ENCODE measurements at regions not wholly inside any gene's neighbourhood (a gene's known extent, or its start where the extent isn't known, plus 50 kb on each side); places are given as distances from the start of the nearest gene placed in this dataset.
"Not testable (repeated sequence)": the region's sequence is repeated elsewhere in the genome, so short reads cannot be mapped to it uniquely, and the experiment has no call there.

GRCh38 chr10:20668985-20669384, 228.1 kb downstream of the NEBL start:
- no peak overlapping the region for H3K4me3 ChIP-seq
- FAIRE-seq (no peak), ATAC-seq (no peak), DNase-seq (no peak)
- no peak overlapping the region for H3K27ac ChIP-seq
- no peaks in the 10 kb centered on the region for H3K9me3 ChIP-seq
- TF ChIP-seq CTCF (IDR thresholded peaks at IDR 0.05), result no peak
- no peaks in the 10 kb centered on the region for H3K27me3 ChIP-seq
- H3K36me3 ChIP-seq, result no peaks in the 10 kb centered on the region
- intact Hi-C loops (cut with DNase I), result no loop called here
- no peaks in the 10 kb centered on the region for H3K4me1 ChIP-seq

DNA sequence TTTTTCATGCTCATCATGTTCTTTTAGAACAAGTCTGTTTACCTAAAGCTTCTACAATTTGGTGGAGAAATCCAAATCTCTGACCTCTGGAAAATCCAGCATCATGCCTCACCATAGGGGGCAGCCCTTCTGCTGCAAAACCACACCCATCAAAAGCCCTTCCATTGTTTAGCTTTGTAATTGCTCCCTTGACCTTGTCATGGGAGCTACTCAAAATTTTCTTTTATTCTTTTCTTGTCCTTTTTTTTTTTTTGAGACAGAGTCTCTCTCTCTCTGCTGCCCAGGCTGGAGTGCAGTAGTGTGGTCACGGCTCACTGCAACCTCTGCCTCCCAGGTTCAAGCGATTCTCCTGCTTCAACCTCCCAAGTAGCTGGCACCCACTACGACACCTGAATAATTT, 234.4 kb downstream of the NEBL start:
- H3K27ac ChIP-seq, result no peak overlapping the region
- DNase-seq (no peak), ATAC-seq (no peak), FAIRE-seq (no peak)
- no peaks in the 10 kb centered on the region for H3K27me3 ChIP-seq
- no peak for TF ChIP-seq CTCF (IDR thresholded peaks at IDR 0.05)
- H3K4me1 ChIP-seq, result no peaks in the 10 kb centered on the region
- intact Hi-C loops (cut with DNase I), result no loop called here
- H3K9me3 ChIP-seq, result no peaks in the 10 kb centered on the region
- WGBS, 2 donors, result 74 to 91% methylated on average over 3 of the region's 3 CpGs
- H3K36me3 ChIP-seq, result no peaks in the 10 kb centered on the region
- H3K4me3 ChIP-seq, result no peak overlapping the region

- Histone ChIP-seq H3K27me3 (no peaks in the 10 kb centered on the region), H3K27ac (no peak overlapping the region), H3K9me3 (no peaks in the 10 kb centered on the region), H3K4me3 (no peak overlapping the region), H3K4me1 (no peaks in the 10 kb centered on the region), H3K36me3 (no peaks in the 10 kb centered on the region)
- TF ChIP-seq CTCF (IDR thresholded peaks at IDR 0.05), result no peak
- FAIRE-seq (no peak), ATAC-seq (no peak), DNase-seq (no peak)
- 43 to 49% methylated on average over 2 of the region's 2 CpGs for WGBS, 2 donors
- intact Hi-C loops (cut with DNase I), result no loop called here
These were observed 237.9 kb downstream of the NEBL start for GRCh38 chr10:20659225-20659624.

DNA sequence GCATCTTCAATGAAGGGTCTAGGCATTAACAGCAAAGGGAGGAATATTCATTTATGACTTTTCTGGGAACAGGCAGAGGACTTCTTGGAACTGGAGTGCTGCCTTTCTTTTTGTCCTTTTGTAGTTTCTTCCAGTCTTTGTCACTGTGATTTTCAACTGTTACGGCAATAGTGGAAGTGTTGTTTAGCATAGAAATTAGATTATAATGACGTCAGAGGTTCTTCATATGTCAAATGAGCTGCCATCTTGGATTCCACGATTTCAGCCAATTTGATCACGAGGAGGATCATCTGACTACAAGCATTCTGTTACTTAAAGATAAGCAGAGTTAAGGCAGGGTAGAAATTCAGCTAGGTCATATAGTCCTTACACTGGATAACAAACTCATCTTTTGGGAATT, 239.0 kb downstream of the NEBL start:
- H3K4me1 ChIP-seq, result no peaks in the 10 kb centered on the region
- H3K27ac ChIP-seq, result no peak overlapping the region
- no peak for FAIRE-seq
- no peak for DNase-seq
- intact Hi-C loops (cut with DNase I), result no loop called here
- no peak for TF ChIP-seq CTCF (IDR thresholded peaks at IDR 0.05)
- 65 to 77% methylated on average over 4 of the region's 4 CpGs for WGBS, 2 donors
- H3K9me3 ChIP-seq, result no peaks in the 10 kb centered on the region
- H3K27me3 ChIP-seq, result no peaks in the 10 kb centered on the region
- H3K36me3 ChIP-seq, result no peaks in the 10 kb centered on the region
- H3K4me3 ChIP-seq, result no peak overlapping the region
- no peak for ATAC-seq

- FAIRE-seq, result no peak
- ATAC-seq, result no peak
- no peaks in the 10 kb centered on the region for H3K9me3 ChIP-seq
- no peak for TF ChIP-seq CTCF (IDR thresholded peaks at IDR 0.05)
- H3K4me3 ChIP-seq, result no peak overlapping the region
- H3K27ac ChIP-seq, result no peak overlapping the region
- DNase-seq, result no peak
- no peaks in the 10 kb centered on the region for H3K36me3 ChIP-seq
- 84 to 85% methylated on average over 3 of the region's 3 CpGs for WGBS, 2 donors
- no peaks in the 10 kb centered on the region for H3K4me1 ChIP-seq
- no peaks in the 10 kb centered on the region for H3K27me3 ChIP-seq
- intact Hi-C loops (cut with DNase I), result no loop called here
These were observed 240.2 kb downstream of the NEBL start for GRCh38 chr10:20656886-20657285.

DNA sequence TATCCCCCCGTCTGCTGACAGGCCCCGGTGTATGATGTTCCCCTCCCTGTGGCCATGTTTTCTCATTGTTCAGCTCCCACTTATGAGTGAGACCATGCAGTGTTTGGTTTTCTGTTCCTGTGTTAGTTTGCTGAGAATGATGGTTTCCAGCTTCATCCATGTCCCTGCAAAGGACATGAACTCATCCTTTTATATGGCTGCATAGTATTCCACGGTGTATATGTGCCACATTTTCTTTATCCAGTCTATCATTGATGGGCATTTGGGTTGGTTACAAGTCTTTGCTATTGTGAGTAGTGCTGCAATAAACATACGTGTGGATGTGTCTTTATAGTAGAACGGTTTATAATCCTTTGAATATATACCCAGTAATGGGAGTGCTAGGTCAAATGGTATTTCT, 244.7 kb downstream of the NEBL start:
- H3K9me3 ChIP-seq; H3K4me1 ChIP-seq; H3K4me3 ChIP-seq; H3K36me3 ChIP-seq; intact Hi-C loops (cut with DNase I); H3K27me3 ChIP-seq; DNase-seq; FAIRE-seq; H3K27ac ChIP-seq; ATAC-seq: not testable (repeated sequence)
- 81 to 89% methylated on average over 5 of the region's 5 CpGs for WGBS, 2 donors

All from pancreas (tissue), 10 donors.